ENCODE measurements at regions not wholly inside any gene's neighbourhood (a gene's known extent, or its start where the extent isn't known, plus 50 kb on each side); places are given as distances from the start of the nearest gene placed in this dataset.
"Not testable (repeated sequence)": the region's sequence is repeated elsewhere in the genome, so short reads cannot be mapped to it uniquely, and the experiment has no call there.

GRCh38 chr16:7278636-7279035 lies 54.0 kb upstream of the RBFOX1 start:
- no peak for DNase-seq

- no peak for DNase-seq
Measured at GRCh38 chr16:7272567-7273158, 60.0 kb upstream of the RBFOX1 start.

- DNase-seq, result no peak
Measured at GRCh38 chr16:7271486-7271885, 61.2 kb upstream of the RBFOX1 start.

DNA sequence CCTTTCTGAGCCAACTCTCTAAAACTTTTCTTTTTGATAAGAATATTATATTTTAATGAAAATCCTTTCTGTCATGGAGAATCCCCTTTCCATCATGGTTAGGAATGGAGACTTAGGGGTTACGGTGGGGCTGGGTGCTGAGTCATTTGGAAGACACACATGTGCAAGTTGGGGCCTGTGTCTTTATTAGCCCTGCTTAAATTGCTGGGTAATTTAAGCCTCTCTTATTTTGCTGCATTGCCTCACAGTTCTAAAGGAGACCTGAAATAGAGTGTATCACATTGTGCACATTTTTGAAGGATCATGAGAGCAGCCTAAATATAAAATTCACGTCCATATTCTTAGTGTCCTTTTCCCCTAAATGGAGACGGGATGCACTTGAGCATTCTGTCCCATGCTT lies 61.8 kb upstream of the RBFOX1 start:
- no peak for DNase-seq

DNA sequence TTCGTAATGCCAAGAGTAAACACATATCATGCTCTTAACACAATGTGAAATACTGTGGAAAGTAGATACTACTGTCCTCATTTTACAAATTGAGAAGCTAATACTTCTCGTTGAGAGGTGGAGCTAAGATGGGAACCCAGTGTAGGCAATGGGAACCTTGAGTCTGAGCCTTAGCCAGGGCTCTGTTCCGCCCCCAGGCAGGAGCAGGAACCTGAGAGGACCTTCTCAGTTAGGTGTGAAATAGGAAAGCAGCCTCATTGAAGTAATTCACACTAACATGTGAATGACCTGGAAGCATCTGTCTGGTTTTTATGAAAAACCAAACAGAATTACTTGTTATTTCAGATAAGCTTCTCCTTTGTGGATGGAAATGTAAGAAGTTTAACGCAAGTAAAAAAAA lies 62.6 kb upstream of the RBFOX1 start:
- DNase-seq, result no peak

GRCh38 chr16:7268182-7268581 lies 64.5 kb upstream of the RBFOX1 start:
- no peak for DNase-seq

GRCh38 chr16:7257016-7257415 lies 75.6 kb upstream of the RBFOX1 start:
- no peak for DNase-seq

DNA sequence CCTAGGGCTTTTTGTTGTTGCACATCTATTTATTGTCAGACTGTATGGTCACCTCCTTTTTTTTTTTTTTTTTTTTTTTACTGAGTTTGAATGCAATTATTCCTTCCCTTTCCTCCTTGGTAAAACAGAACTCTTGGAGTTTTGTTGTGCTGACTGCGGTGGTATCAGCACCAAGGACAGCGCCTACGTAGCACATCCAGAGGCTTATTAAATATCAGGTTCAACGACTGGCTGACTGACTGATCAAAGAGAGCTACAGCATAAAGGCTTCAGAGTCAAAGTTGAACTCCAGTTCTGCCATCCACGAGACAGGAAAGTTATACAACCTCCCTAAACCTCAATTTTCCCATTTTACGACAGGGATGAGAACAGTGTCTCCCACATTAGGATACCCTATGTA lies 86.1 kb upstream of the RBFOX1 start:
- no peak for DNase-seq

DNA sequence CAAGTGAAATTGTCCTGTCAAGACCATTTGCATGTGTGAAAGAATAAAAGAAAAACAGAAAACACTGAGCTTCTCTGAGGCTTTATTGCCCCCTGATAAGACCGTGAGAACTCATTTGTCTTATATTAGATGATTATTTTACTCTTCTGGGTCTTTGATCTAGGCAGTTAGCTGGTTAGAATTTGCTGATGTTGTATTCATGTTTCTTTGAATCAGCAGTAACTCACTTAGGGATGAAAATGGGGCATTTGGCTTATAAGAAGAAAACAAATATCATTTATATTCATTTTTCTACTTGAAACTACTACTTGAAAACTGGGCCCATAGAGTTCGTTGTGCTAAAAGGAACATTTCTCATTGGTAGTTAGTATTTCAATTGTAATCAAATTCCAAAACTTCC lies 93.1 kb upstream of the RBFOX1 start:
- DNase-seq, result no peak

DNA sequence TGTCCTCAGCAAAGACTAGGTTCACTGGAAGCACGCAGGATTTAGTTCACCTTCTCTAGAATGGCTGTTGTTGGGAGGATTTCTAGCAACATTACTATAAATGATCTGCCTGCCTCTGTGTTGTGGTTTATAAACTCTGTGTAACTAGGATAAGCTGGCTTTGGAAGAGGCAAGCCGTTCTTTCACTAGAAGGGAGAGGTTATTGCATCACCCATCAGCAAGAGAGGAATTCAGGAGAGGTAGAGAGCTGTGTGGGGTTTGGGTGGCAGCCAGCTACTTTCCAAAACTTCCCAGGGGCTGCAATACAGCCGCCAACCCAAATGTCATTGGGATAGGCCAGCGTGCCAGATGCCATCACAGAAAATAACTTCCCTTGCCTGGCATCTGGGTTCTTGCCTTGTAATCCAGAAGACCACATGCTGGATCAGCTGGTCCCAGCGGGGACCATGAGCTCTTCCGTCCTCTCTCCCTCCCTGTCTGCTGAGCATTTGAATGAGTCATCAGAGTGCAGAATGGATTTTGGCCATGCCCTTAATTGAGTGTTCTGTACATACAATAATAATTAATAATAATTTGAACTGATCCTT lies 95.7 kb upstream of the RBFOX1 start:
- no peak for DNase-seq

DNA sequence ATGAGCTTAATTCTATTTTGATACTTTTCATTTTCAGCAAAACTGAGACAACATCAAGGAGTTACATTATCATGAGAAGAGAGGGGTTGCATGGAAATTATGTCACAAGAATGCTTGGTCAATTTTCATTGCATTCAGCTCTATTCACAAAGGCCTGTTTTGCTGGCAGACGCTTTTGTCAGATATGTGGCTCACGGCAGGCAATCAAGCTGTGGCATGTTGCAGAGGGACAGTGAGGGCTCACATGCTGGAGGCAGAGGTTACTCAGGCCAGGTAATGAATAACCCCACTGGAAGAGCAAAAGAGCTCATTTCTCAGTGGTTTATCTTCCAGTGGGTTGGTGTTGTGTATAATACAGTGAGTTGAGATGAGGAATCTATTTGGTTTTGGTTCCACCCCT lies 98.7 kb upstream of the RBFOX1 start:
- no peak for DNase-seq

DNA sequence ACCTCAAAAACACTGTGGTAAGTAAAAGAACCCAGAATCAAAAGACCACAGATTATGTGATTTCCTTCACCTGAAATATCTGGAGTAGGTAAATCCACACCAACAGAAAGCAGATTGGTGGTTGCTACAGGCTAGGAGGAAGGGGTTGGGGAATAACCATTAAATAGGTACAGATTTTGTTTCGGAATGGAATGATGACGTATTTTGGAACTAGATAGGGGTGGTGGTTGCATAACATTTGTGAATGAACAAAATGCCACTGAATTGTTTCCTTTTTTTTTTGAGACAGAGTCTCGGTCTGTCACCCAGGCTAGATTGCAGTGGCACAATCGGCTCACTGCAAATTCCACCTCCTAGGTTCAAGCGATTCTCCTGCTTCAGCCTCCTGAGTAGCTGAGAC lies 100.9 kb upstream of the RBFOX1 start:
- DNase-seq, result no peak

DNA sequence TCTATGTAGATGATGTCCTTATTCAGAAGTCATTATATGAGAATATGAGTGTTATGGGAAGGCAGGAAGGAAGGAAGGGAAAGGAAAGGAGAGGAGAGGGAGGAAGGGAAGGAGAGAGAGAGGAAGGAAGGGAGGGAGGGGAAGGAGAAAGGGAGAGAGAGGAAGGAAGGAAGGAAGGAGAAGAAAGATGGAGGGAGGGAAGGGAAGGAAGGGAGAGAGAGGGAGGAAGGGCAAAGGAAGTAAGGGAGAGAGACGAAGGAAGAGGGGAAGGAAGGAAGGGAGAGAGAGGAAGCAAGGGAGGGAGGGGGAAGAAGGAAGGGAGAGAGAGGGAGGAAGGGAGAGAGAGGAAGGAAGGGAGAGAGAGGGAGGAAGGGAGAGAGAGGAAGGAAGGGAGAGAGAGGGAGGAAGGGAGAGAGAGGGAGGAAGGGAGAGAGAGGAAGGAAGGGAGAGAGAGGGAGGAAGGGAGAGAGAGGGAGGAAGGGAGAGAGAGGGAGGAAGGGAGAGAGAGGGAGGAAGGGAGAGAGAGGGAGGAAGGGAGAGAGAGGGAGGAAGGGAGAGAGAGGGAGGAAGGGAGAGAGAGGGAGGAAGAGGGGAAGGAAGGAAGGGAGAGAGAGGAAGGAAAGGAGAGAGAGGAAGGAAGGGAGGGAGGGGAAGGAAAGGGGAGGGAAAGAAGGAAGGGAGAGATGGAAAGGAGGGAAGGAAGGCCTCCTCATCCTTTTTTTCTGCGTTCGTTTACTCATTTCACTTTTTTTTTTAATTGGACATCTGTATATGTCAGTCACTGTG lies 103.0 kb upstream of the RBFOX1 start:
- DNase-seq, result not testable (repeated sequence)

- no peak for DNase-seq
Measured at GRCh38 chr16:7227229-7227721, 105.4 kb upstream of the RBFOX1 start.

GRCh38 chr16:7221157-7221556 lies 111.5 kb upstream of the RBFOX1 start:
- DNase-seq, result no peak

- DNase-seq, result no peak
Measured at GRCh38 chr16:7218936-7219335, 113.7 kb upstream of the RBFOX1 start.

GRCh38 chr16:7217797-7218196 lies 114.8 kb upstream of the RBFOX1 start:
- no peak for DNase-seq

DNA sequence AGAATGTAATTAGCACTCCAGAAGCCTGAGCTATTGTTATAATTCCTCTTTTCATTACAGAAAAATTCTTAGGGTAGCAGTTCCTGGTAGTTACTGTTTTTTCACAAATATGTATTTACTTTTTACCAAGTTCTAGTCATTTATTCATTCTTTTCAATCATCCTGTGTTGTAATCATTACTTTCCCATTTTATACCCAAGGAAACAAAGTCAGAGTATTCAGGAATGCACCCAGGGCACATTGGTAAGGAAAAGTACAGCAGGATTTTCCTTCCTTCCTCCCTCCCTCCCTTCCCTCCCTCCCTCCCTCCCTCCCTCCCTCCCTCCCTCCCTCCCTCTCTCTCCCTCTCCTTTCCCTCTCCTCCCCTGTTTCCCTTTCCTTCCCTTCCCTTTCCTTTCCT lies 115.9 kb upstream of the RBFOX1 start:
- no peak for DNase-seq

DNA sequence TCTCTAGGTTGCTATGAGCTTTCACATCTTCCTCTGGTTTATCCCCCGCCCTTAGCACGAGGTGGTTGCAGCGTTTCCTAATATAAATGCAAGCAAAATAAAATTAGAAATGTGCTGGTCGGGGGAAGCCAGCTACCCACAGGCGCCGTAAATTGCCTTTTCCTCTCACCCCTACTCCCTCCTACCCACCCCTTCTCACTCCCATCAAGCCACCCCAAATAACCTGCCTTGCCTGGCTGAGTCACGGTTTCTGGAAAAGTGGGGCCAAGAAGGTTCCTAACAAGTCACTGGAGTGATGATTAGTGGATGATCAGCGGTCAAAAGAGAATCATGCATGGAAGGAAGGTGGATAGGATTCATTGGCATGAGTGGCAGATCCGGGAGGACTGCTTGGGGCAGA lies 120.9 kb upstream of the RBFOX1 start:
- DNase-seq, result no peak

DNA sequence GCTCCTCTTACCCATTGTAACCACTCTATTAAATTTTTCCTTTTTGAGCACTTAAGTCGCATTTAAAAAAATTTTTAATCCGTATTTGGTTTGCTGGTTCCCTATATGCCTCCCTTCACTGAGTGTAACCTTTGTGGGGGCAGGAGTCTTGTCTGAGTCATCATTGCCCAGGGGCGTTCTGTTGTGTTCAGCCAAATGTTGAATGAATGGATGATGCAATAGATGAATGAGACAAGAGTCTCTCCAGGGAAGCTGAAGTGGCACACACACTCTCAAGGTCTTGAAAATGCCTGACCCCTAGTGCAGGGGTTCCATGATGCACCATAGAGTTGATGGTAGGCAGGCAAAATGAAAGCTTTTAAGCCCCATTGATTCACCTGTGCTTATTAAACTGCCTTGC lies 123.0 kb upstream of the RBFOX1 start:
- no peak for DNase-seq

DNA sequence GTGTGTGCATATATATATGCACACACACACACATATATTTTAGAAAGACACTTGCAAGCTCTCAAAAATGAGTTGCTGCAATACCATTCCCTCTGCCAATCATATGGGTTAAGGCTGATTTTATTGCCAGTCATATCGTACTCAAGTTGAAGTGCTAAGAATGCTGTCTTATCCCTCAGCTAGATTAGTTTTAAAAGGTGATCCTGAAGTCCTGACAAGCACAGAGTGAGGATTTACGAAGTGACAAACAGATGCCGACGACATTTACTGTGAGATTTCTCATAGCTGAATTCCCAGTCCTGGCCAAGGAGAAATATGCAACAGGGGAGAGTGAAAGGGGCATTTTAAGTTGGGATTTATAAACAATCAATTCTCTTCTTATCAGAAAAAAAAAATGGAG lies 126.2 kb upstream of the RBFOX1 start:
- no peak for DNase-seq

- no peak for DNase-seq
Measured at GRCh38 chr16:7200320-7200719, 132.3 kb upstream of the RBFOX1 start.

- DNase-seq, result no peak
Measured at GRCh38 chr16:7185689-7186088, 147.0 kb upstream of the RBFOX1 start.

GRCh38 chr16:7185165-7185564 lies 147.5 kb upstream of the RBFOX1 start:
- no peak for DNase-seq
